ENCODE measurements at regions not wholly inside any gene's neighbourhood (a gene's known extent, or its start where the extent isn't known, plus 50 kb on each side); places are given as distances from the start of the nearest gene placed in this dataset.

- Histone ChIP-seq H3K27me3 (ENCODE audit: insufficient read depth, low read depth, severe bottlenecking) (peaks cover 2% of the 10 kb centered on the region), H3K4me3 (ENCODE audit: low read depth, low read length) (no peak overlapping the region), H3K9me3 (ENCODE audit: severe bottlenecking) (no peaks in the 10 kb centered on the region), H3K36me3 (no peaks in the 10 kb centered on the region), H3K27ac (no peak overlapping the region)
- TF ChIP-seq, protein P1, sequence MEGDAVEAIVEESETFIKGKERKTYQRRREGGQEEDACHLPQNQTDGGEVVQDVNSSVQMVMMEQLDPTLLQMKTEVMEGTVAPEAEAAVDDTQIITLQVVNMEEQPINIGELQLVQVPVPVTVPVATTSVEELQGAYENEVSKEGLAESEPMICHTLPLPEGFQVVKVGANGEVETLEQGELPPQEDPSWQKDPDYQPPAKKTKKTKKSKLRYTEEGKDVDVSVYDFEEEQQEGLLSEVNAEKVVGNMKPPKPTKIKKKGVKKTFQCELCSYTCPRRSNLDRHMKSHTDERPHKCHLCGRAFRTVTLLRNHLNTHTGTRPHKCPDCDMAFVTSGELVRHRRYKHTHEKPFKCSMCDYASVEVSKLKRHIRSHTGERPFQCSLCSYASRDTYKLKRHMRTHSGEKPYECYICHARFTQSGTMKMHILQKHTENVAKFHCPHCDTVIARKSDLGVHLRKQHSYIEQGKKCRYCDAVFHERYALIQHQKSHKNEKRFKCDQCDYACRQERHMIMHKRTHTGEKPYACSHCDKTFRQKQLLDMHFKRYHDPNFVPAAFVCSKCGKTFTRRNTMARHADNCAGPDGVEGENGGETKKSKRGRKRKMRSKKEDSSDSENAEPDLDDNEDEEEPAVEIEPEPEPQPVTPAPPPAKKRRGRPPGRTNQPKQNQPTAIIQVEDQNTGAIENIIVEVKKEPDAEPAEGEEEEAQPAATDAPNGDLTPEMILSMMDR (IDR thresholded peaks at IDR 0.05; ENCODE audit: low read depth, low read length) = no peak
- DNase-seq = no peak
Observed at GRCh38 chr2:176956791-176957190, 255.8 kb upstream of the HNRNPA3 start.

DNA sequence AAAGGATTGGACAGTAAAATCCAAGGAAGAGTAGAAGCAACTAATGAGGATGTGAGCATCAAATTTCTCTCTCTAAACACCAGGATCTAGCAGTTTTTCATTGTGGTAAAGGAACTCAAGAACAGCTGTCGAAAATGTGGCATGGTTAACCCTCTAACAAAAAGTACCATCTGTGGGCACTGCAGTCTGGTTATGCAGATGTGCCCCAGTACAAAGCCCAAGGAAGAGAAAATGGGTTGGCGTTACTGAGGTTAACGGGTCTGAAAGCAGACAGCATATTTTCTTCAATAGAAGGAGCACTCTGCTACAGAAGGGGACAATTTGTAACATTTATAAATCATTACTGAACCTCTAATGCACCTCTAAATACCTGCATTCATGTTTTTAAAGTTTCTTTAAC, 253.0 kb upstream of the HNRNPA3 start:
- DNase-seq = no peak
- H3K9me3 ChIP-seq (ENCODE audit: severe bottlenecking) = no peaks in the 10 kb centered on the region
- H3K27ac ChIP-seq = no peak overlapping the region
- no peaks in the 10 kb centered on the region for H3K36me3 ChIP-seq
- TF ChIP-seq, protein P1 (IDR thresholded peaks at IDR 0.05; ENCODE audit: low read depth, low read length) = no peak
- H3K4me3 ChIP-seq (ENCODE audit: low read depth, low read length) = no peak overlapping the region
- peaks cover 2% of the 10 kb centered on the region for H3K27me3 ChIP-seq (ENCODE audit: insufficient read depth, low read depth, severe bottlenecking)

DNA sequence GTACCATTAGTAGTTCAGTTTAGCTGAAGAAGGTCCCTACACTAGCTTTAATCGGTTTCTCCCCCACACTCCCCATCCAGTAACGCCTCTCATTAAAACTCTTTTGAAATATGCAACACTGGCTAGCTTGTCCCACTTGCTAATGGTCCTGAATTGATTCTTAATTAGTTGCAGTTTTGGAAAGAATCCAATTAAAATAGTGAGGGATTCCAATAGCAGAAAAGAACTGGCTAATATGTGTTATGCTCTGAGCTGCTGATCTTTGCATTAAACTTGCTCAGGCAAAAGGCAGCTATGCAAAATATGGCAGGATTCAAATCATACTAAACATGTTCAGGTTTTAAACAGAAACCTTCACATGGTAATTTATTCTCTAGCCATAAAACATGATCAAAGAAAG, 252.5 kb upstream of the HNRNPA3 start:
- Histone ChIP-seq H3K36me3 (no peaks in the 10 kb centered on the region), H3K9me3 (ENCODE audit: severe bottlenecking) (no peaks in the 10 kb centered on the region), H3K4me3 (ENCODE audit: low read depth, low read length) (no peak overlapping the region), H3K27ac (no peak overlapping the region), H3K27me3 (ENCODE audit: insufficient read depth, low read depth, severe bottlenecking) (peaks cover 2% of the 10 kb centered on the region)
- TF ChIP-seq, protein P1 (IDR thresholded peaks at IDR 0.05; ENCODE audit: low read depth, low read length) = no peak
- DNase-seq = no peak

- no peak overlapping the region for H3K4me3 ChIP-seq (ENCODE audit: low read depth, low read length)
- no peaks in the 10 kb centered on the region for H3K36me3 ChIP-seq
- no peaks in the 10 kb centered on the region for H3K9me3 ChIP-seq (ENCODE audit: severe bottlenecking)
- TF ChIP-seq, protein P1 (IDR thresholded peaks at IDR 0.05; ENCODE audit: low read depth, low read length) = no peak
- no peak for DNase-seq
- H3K27ac ChIP-seq = no peak overlapping the region
- peaks cover 2% of the 10 kb centered on the region for H3K27me3 ChIP-seq (ENCODE audit: insufficient read depth, low read depth, severe bottlenecking)
Observed at GRCh38 chr2:176960736-176961520, 251.7 kb upstream of the HNRNPA3 start.

DNA sequence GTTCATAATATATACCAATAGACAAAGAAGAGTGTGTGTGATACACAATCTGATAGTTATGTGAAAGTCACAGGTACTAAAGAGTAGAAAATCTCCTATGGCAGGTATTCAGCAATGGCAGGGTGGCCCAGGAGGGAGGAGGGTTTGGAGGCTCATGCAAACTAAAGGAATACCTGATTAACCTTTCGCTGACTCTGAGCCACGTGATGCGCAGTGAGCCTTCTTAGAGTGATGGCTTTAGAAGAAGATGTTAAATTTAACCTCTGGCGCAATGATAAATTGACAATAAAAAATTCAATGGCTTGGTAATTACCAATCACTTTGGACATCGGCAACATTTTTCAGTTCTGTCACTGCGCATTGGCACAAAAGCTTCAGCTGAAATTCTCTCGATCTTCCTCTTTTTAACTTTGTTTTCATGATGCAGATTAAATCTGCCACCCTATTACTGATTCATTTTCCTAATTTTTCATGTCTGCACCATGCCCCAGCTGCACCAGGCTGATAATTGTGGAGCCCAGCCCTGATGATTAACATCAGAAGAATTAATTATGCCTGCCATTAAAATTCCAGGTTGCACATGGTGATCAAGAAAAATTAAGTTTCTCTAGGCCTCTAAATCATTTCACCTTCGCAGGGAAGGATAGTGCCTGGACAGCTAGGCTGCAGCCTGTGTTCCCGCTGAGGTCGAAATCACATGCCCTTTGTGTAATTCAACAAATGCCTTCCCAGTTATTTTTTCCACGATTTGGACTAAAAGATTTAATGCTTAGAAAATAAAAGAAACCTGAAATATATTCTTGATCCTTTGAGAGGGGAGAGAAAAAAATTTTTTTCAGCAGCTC, 250.6 kb upstream of the HNRNPA3 start:
- Histone ChIP-seq H3K9me3 (ENCODE audit: severe bottlenecking) (no peaks in the 10 kb centered on the region), H3K4me3 (ENCODE audit: low read depth, low read length) (no peak overlapping the region), H3K36me3 (no peaks in the 10 kb centered on the region), H3K27ac (no peak overlapping the region), H3K27me3 (ENCODE audit: insufficient read depth, low read depth, severe bottlenecking) (peaks cover 2% of the 10 kb centered on the region)
- TF ChIP-seq, protein P1 (IDR thresholded peaks at IDR 0.05; ENCODE audit: low read depth, low read length) = no peak
- no peak for DNase-seq

Measured in WERI-Rb-1 (cell line).